Activated naive CD8-positive, alpha-beta T cell treated with anti-CD3 and anti-CD28 coated beads, Interleukin-2, amount 10 ng/mL, durations not matched to agents 7 days and 5 days (primary cell): ENCODE measurements at regions not wholly inside any gene's neighbourhood (a gene's known extent, or its start where the extent isn't known, plus 50 kb on each side); places are given as distances from the start of the nearest gene placed in this dataset.
"Not testable (repeated sequence)": the region's sequence is repeated elsewhere in the genome, so short reads cannot be mapped to it uniquely, and the experiment has no call there.

ENCODE experiments used
- ATAC-seq: fragments of 150-1000 bp; cut with Tn5 transposase; one replicate; pipeline ENCODE4 v1.10.0; 2021; ENCODE audit warnings: low read depth, moderate library complexity
- POLR2A ChIA-PET: fragments of 350-600 bp; sonication (Branson Sonifier 250); formaldehyde crosslinking; loops from one replicate; lab custom pipeline; 2021; ENCODE audit warnings: antibody characterized with exemption; lab: Charles Lee
- DNase-seq: peaks from one replicate; pipeline ENCODE4 v3.0.0; 2021
- H3K27ac Mint-ChIP-seq: one replicate; pipeline ENCODE4 v1.8.0; 2022; ENCODE audit warnings: mild to moderate bottlenecking, mixed read lengths
- H3K27me3 Mint-ChIP-seq: one replicate; pipeline ENCODE4 v1.8.0; 2022; ENCODE audit warnings: mild to moderate bottlenecking, moderate library complexity, mixed read lengths
- H3K36me3 Mint-ChIP-seq: one replicate; pipeline ENCODE4 v1.8.0; 2021; ENCODE audit warnings: mild to moderate bottlenecking, mixed read lengths
- H3K4me1 Mint-ChIP-seq: one replicate; pipeline ENCODE4 v1.8.0; 2021; ENCODE audit warnings: mixed read lengths
- H3K4me3 Mint-ChIP-seq: one replicate; pipeline ENCODE4 v1.8.0; 2022; ENCODE audit warnings: mild to moderate bottlenecking, moderate library complexity, mixed read lengths
- H3K9me3 Mint-ChIP-seq: one replicate; pipeline ENCODE4 v1.8.0; 2021; ENCODE audit warnings: mixed read lengths

GRCh38 chr5:6108540-6108848 is 269.9 kb downstream of the MED10 start:
- H3K9me3 Mint-ChIP-seq = no peaks in the 10 kb centered on the region
- POLR2A ChIA-PET = no interaction called here
- H3K36me3 Mint-ChIP-seq = no peaks in the 10 kb centered on the region
- no peaks in the 10 kb centered on the region for H3K27me3 Mint-ChIP-seq
- no peak overlapping the region for H3K4me3 Mint-ChIP-seq
- no peak for ATAC-seq
- no peak for DNase-seq
- no peaks in the 10 kb centered on the region for H3K4me1 Mint-ChIP-seq
- no peak overlapping the region for H3K27ac Mint-ChIP-seq

GRCh38 chr5:6107675-6108539 is 270.4 kb downstream of the MED10 start:
- ATAC-seq (no peak), DNase-seq (no peak)
- Mint-ChIP-seq H3K9me3 (no peaks in the 10 kb centered on the region), H3K27me3 (no peaks in the 10 kb centered on the region), H3K27ac (no peak overlapping the region), H3K4me3 (no peak overlapping the region), H3K4me1 (no peaks in the 10 kb centered on the region), H3K36me3 (no peaks in the 10 kb centered on the region)
- POLR2A ChIA-PET = no interaction called here

- H3K4me1 Mint-ChIP-seq = no peaks in the 10 kb centered on the region
These were observed 271.6 kb downstream of the MED10 start for GRCh38 chr5:6106756-6107155.

GRCh38 chr5:6105320-6105719 is 273.0 kb downstream of the MED10 start:
- Mint-ChIP-seq H3K9me3 (peaks cover 1% of the 10 kb centered on the region), H3K4me1 (no peaks in the 10 kb centered on the region), H3K36me3 (no peaks in the 10 kb centered on the region), H3K27me3 (no peaks in the 10 kb centered on the region), H3K27ac (no peak overlapping the region), H3K4me3 (no peak overlapping the region)
- DNase-seq (no peak), ATAC-seq (no peak)
- POLR2A ChIA-PET = no interaction called here

More at GRCh38 chr5:6106756-6107155, 271.6 kb downstream of the MED10 start:
- Mint-ChIP-seq H3K27me3 (no peaks in the 10 kb centered on the region), H3K27ac (no peak overlapping the region), H3K9me3 (no peaks in the 10 kb centered on the region), H3K4me3 (no peak overlapping the region), H3K36me3 (no peaks in the 10 kb centered on the region)
- no peak for DNase-seq
- POLR2A ChIA-PET = no interaction called here
- no peak for ATAC-seq

GRCh38 chr5:6096101-6096500 is 282.2 kb downstream of the MED10 start:
- peaks cover 3% of the 10 kb centered on the region for H3K9me3 Mint-ChIP-seq
- no peaks in the 10 kb centered on the region for H3K27me3 Mint-ChIP-seq
- H3K4me3 Mint-ChIP-seq = no peak overlapping the region
- POLR2A ChIA-PET = no interaction called here
- no peaks in the 10 kb centered on the region for H3K4me1 Mint-ChIP-seq
- ATAC-seq (no peak), DNase-seq (no peak)
- no peaks in the 10 kb centered on the region for H3K36me3 Mint-ChIP-seq
- no peak overlapping the region for H3K27ac Mint-ChIP-seq

- H3K9me3 Mint-ChIP-seq, POLR2A ChIA-PET, ATAC-seq, DNase-seq, H3K4me1 Mint-ChIP-seq, H3K36me3 Mint-ChIP-seq, H3K27me3 Mint-ChIP-seq, H3K27ac Mint-ChIP-seq, H3K4me3 Mint-ChIP-seq: not testable (repeated sequence)
These were observed 284.2 kb downstream of the MED10 start for GRCh38 chr5:6094180-6094579.

GRCh38 chr5:6090838-6091237 is 287.5 kb downstream of the MED10 start:
- Mint-ChIP-seq H3K4me1 (no peaks in the 10 kb centered on the region), H3K27ac (no peak overlapping the region), H3K4me3 (no peak overlapping the region), H3K27me3 (no peaks in the 10 kb centered on the region), H3K36me3 (no peaks in the 10 kb centered on the region), H3K9me3 (peaks cover 1% of the 10 kb centered on the region)
- POLR2A ChIA-PET = no interaction called here
- no peak for ATAC-seq
- no peak for DNase-seq

- DNase-seq = no peak
These were observed 288.2 kb downstream of the MED10 start for GRCh38 chr5:6090079-6090654.

GRCh38 chr5:6088706-6089105 is 289.6 kb downstream of the MED10 start:
- no peaks in the 10 kb centered on the region for H3K27me3 Mint-ChIP-seq
- H3K4me3 Mint-ChIP-seq = no peak overlapping the region
- ATAC-seq (no peak), DNase-seq (no peak)
- H3K27ac Mint-ChIP-seq = no peak overlapping the region
- peaks cover 1% of the 10 kb centered on the region for H3K9me3 Mint-ChIP-seq
- H3K36me3 Mint-ChIP-seq = no peaks in the 10 kb centered on the region
- POLR2A ChIA-PET = no interaction called here
- H3K4me1 Mint-ChIP-seq = no peaks in the 10 kb centered on the region

More at GRCh38 chr5:6090079-6090654, 288.2 kb downstream of the MED10 start:
- H3K27ac Mint-ChIP-seq = no peak overlapping the region
- H3K4me3 Mint-ChIP-seq = no peak overlapping the region
- H3K36me3 Mint-ChIP-seq = no peaks in the 10 kb centered on the region
- no peak for ATAC-seq
- H3K4me1 Mint-ChIP-seq = no peaks in the 10 kb centered on the region
- POLR2A ChIA-PET = no interaction called here
- H3K27me3 Mint-ChIP-seq = no peaks in the 10 kb centered on the region
- peaks cover 1% of the 10 kb centered on the region for H3K9me3 Mint-ChIP-seq

- ATAC-seq (no peak), DNase-seq (no peak)
- no peaks in the 10 kb centered on the region for H3K27me3 Mint-ChIP-seq
- POLR2A ChIA-PET = no interaction called here
- H3K36me3 Mint-ChIP-seq = no peaks in the 10 kb centered on the region
- no peaks in the 10 kb centered on the region for H3K9me3 Mint-ChIP-seq
- H3K4me1 Mint-ChIP-seq = no peaks in the 10 kb centered on the region
- no peak overlapping the region for H3K4me3 Mint-ChIP-seq
- H3K27ac Mint-ChIP-seq = no peak overlapping the region
These were observed 290.8 kb downstream of the MED10 start for GRCh38 chr5:6087576-6087975.

- H3K4me1 Mint-ChIP-seq = no peaks in the 10 kb centered on the region
- H3K9me3 Mint-ChIP-seq = no peaks in the 10 kb centered on the region
- H3K4me3 Mint-ChIP-seq = no peak overlapping the region
- no peak overlapping the region for H3K27ac Mint-ChIP-seq
- POLR2A ChIA-PET = no interaction called here
- no peaks in the 10 kb centered on the region for H3K27me3 Mint-ChIP-seq
- DNase-seq (no peak), ATAC-seq (no peak)
- no peaks in the 10 kb centered on the region for H3K36me3 Mint-ChIP-seq
These were observed 291.5 kb downstream of the MED10 start for GRCh38 chr5:6086871-6087270.

- ATAC-seq (no peak), DNase-seq (no peak)
- Mint-ChIP-seq H3K36me3 (no peaks in the 10 kb centered on the region), H3K27ac (no peak overlapping the region), H3K4me1 (no peaks in the 10 kb centered on the region), H3K4me3 (no peak overlapping the region), H3K27me3 (no peaks in the 10 kb centered on the region), H3K9me3 (no peaks in the 10 kb centered on the region)
- POLR2A ChIA-PET = no interaction called here
These were observed 292.9 kb downstream of the MED10 start for GRCh38 chr5:6085341-6085860.

GRCh38 chr5:6084836-6085235 is 293.5 kb downstream of the MED10 start:
- Mint-ChIP-seq H3K4me1 (no peaks in the 10 kb centered on the region), H3K4me3 (no peak overlapping the region), H3K27ac (no peak overlapping the region), H3K36me3 (no peaks in the 10 kb centered on the region), H3K27me3 (no peaks in the 10 kb centered on the region), H3K9me3 (no peaks in the 10 kb centered on the region)
- POLR2A ChIA-PET = no interaction called here
- DNase-seq = no peak
- no peak for ATAC-seq

GRCh38 chr5:6084376-6084775 is 294.0 kb downstream of the MED10 start:
- H3K4me1 Mint-ChIP-seq = no peaks in the 10 kb centered on the region
- POLR2A ChIA-PET = no interaction called here
- no peaks in the 10 kb centered on the region for H3K27me3 Mint-ChIP-seq
- DNase-seq (no peak), ATAC-seq (no peak)
- H3K27ac Mint-ChIP-seq = no peak overlapping the region
- H3K4me3 Mint-ChIP-seq = no peak overlapping the region
- H3K36me3 Mint-ChIP-seq = no peaks in the 10 kb centered on the region
- H3K9me3 Mint-ChIP-seq = no peaks in the 10 kb centered on the region
